GM20000 (cell line): ENCODE measurements at regions not wholly inside any gene's neighbourhood (a gene's known extent, or its start where the extent isn't known, plus 50 kb on each side); places are given as distances from the start of the nearest gene placed in this dataset.

ENCODE experiments used
- DNase-seq: peaks from one replicate; pipeline ENCODE4 v3.0.0; 2012; ENCODE audit warnings: low spot score
- TF ChIP-seq, protein P1 (sequence below): IDR thresholded peaks from 2 replicates; pipeline ENCODE4 v1.5.1; 2012; ENCODE audit warnings: mild to moderate bottlenecking, control low read depth; ENCODE audit errors: extremely low read depth, missing control alignments

- DNase-seq, result peak; percentile 72
- TF ChIP-seq, protein P1, sequence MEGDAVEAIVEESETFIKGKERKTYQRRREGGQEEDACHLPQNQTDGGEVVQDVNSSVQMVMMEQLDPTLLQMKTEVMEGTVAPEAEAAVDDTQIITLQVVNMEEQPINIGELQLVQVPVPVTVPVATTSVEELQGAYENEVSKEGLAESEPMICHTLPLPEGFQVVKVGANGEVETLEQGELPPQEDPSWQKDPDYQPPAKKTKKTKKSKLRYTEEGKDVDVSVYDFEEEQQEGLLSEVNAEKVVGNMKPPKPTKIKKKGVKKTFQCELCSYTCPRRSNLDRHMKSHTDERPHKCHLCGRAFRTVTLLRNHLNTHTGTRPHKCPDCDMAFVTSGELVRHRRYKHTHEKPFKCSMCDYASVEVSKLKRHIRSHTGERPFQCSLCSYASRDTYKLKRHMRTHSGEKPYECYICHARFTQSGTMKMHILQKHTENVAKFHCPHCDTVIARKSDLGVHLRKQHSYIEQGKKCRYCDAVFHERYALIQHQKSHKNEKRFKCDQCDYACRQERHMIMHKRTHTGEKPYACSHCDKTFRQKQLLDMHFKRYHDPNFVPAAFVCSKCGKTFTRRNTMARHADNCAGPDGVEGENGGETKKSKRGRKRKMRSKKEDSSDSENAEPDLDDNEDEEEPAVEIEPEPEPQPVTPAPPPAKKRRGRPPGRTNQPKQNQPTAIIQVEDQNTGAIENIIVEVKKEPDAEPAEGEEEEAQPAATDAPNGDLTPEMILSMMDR, result no peak
Measured at GRCh38 chr15:100703032-100703578, 100.7 kb downstream of the ASB7 start.

GRCh38 chr15:100703671-100704070 is 101.3 kb downstream of the ASB7 start:
- TF ChIP-seq, protein P1, result no peak
- no peak for DNase-seq

DNA sequence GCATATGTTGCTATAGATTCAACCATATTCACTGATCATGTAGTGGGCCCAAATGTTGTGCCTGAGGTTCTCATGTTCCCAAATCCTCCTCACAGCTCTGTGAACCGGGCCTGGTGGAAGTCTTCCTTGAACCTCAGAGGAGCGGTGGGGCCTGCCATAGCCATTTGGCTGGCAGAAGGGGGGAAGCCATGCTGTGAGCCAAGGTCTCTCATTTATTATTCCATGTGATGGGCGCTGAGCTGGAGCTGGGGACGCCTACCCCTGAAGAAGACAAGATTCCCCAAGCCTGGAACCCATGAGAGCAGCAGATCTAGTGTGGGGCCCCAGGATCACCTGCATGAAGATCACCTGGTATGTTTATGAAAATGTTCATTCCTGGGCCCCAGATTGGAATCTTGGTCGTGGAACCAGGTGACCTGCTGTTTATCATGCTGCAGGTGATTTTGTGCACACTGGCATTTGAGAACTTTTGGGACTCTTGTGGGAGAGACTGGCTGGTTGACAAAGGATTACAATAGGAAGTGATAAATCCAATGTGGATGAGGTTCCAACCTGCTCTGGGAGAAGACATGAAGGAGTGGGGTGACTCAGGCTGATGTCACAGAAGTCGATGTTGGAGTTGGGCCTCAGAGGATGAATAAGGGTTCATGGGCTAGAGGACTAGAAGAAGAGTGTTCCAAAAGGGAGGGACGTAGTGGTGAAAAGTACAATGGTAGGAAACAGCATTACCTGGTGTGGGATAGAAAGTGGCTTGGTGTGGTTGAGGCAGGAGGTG is 102.1 kb downstream of the ASB7 start:
- TF ChIP-seq, protein P1, result no peak
- DNase-seq, result no peak

DNA sequence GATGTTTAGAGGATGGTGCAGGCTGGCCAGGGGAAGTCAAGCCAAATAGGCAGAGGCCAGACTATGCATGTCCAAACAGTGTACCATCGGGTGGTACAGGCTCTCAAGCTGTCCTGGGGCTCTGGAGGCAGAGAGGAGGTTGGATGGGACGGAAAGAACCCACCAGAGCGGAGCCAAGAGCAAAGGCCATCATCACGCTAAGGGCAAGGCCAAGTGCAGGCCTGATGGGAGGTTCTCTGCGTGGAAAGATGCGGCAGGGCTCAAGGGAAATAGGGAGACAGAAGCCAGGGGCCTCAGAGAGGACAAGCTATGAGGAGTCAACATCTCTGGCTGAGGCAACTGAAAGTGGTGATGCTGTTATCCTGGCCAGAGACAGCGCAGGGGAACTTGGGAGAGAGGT is 102.7 kb downstream of the ASB7 start:
- TF ChIP-seq, protein P1, result no peak
- DNase-seq, result no peak

GRCh38 chr15:100705841-100706240 is 103.5 kb downstream of the ASB7 start:
- no peak for DNase-seq
- TF ChIP-seq, protein P1, result no peak

DNA sequence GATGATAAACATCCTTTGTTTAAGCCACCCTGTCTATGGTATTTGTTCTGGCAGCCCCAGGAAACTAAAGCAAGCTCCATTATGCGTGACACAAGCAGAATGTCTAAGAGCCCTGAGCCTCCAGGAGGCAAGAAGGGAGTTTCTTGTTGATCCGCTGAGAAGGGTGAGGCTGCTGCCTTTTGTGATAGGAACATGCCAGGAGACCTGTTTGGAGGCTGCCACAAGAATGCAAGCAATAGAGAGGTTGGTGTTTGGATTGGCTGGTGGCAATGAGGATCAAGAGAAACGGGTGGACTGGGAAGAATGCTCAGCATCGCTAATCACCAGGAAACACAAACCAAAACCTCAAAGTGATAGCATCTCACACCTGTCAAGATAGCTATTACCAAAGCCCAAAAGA is 104.8 kb downstream of the ASB7 start:
- DNase-seq, result no peak

GRCh38 chr15:100708916-100709315 is 106.5 kb downstream of the ASB7 start:
- DNase-seq, result no peak
- TF ChIP-seq, protein P1, result no peak

More for the DNA sequence above, 104.8 kb downstream of the ASB7 start:
- TF ChIP-seq, protein P1, result no peak
